IPS-15b (cell line): ENCODE measurements at regions not wholly inside any gene's neighbourhood (a gene's known extent, or its start where the extent isn't known, plus 50 kb on each side); places are given as distances from the start of the nearest gene placed in this dataset.
"Not testable (repeated sequence)": the region's sequence is repeated elsewhere in the genome, so short reads cannot be mapped to it uniquely, and the experiment has no call there.

Source experiments
- H3K27me3 ChIP-seq: one replicate; pipeline ENCODE4 v1.6.1; 2013; ENCODE audit warnings: low read length; ENCODE audit not compliant: control insufficient read depth, insufficient read depth
- H3K36me3 ChIP-seq: one replicate; pipeline ENCODE4 v1.6.1; 2013; ENCODE audit warnings: low read length; ENCODE audit not compliant: control insufficient read depth, insufficient read depth
- H3K4me1 ChIP-seq: one replicate; pipeline ENCODE4 v1.6.1; 2013; ENCODE audit warnings: mild to moderate bottlenecking, low read length; ENCODE audit not compliant: control insufficient read depth, insufficient read depth
- H3K4me3 ChIP-seq: one replicate; pipeline ENCODE4 v1.5.1; 2013; ENCODE audit warnings: low read depth, low read length
- H3K9ac ChIP-seq: one replicate; pipeline ENCODE4 v1.6.1; 2013; ENCODE audit warnings: low read depth, mild to moderate bottlenecking, low read length
- H3K9me3 ChIP-seq: one replicate; pipeline ENCODE4 v1.6.1; 2013; ENCODE audit warnings: mild to moderate bottlenecking, low read length; ENCODE audit not compliant: control insufficient read depth, insufficient read depth

GRCh38 chr6:164660781-164661180, 648.6 kb downstream of the C6orf118 start:
- Histone ChIP-seq H3K9ac (no peak overlapping the region), H3K4me1 (no peaks in the 10 kb centered on the region), H3K4me3 (no peak overlapping the region), H3K36me3 (no peaks in the 10 kb centered on the region), H3K27me3 (no peaks in the 10 kb centered on the region), H3K9me3 (no peaks in the 10 kb centered on the region)

- H3K4me3 ChIP-seq, result no peak overlapping the region
- H3K27me3 ChIP-seq, result no peaks in the 10 kb centered on the region
- H3K9me3 ChIP-seq, result no peaks in the 10 kb centered on the region
- H3K4me1 ChIP-seq, result peaks cover 2% of the 10 kb centered on the region
- H3K9ac ChIP-seq, result no peak overlapping the region
- no peaks in the 10 kb centered on the region for H3K36me3 ChIP-seq
These were observed 668.4 kb downstream of the C6orf118 start for GRCh38 chr6:164640956-164641355.

GRCh38 chr6:164628302-164628931, 681.0 kb downstream of the C6orf118 start:
- no peaks in the 10 kb centered on the region for H3K27me3 ChIP-seq
- no peaks in the 10 kb centered on the region for H3K36me3 ChIP-seq
- no peaks in the 10 kb centered on the region for H3K4me1 ChIP-seq
- H3K4me3 ChIP-seq, result no peak overlapping the region
- H3K9ac ChIP-seq, result no peak overlapping the region
- no peaks in the 10 kb centered on the region for H3K9me3 ChIP-seq

- Histone ChIP-seq H3K4me1 (no peaks in the 10 kb centered on the region), H3K36me3 (no peaks in the 10 kb centered on the region), H3K4me3 (no peak overlapping the region), H3K9me3 (no peaks in the 10 kb centered on the region), H3K27me3 (no peaks in the 10 kb centered on the region), H3K9ac (no peak overlapping the region)
These were observed 692.4 kb downstream of the C6orf118 start for GRCh38 chr6:164616917-164617524.

GRCh38 chr6:164612751-164613150, 696.7 kb downstream of the C6orf118 start:
- H3K9me3 ChIP-seq, result no peaks in the 10 kb centered on the region
- no peaks in the 10 kb centered on the region for H3K27me3 ChIP-seq
- H3K4me1 ChIP-seq, result no peaks in the 10 kb centered on the region
- H3K36me3 ChIP-seq, result no peaks in the 10 kb centered on the region
- H3K4me3 ChIP-seq, result no peak overlapping the region
- no peak overlapping the region for H3K9ac ChIP-seq

- H3K36me3 ChIP-seq, H3K4me1 ChIP-seq, H3K4me3 ChIP-seq, H3K9me3 ChIP-seq, H3K9ac ChIP-seq, H3K27me3 ChIP-seq: not testable (repeated sequence)
These were observed 698.5 kb downstream of the C6orf118 start for GRCh38 chr6:164610859-164611258.

GRCh38 chr6:164602415-164602814, 707.0 kb downstream of the C6orf118 start:
- H3K36me3 ChIP-seq, H3K4me3 ChIP-seq, H3K4me1 ChIP-seq, H3K9ac ChIP-seq, H3K9me3 ChIP-seq, H3K27me3 ChIP-seq: not testable (repeated sequence)

- no peaks in the 10 kb centered on the region for H3K36me3 ChIP-seq
- H3K27me3 ChIP-seq, result no peaks in the 10 kb centered on the region
- H3K9ac ChIP-seq, result no peak overlapping the region
- peaks cover 23% of the 10 kb centered on the region for H3K9me3 ChIP-seq
- no peaks in the 10 kb centered on the region for H3K4me1 ChIP-seq
- no peak overlapping the region for H3K4me3 ChIP-seq
These were observed 727.8 kb downstream of the C6orf118 start for GRCh38 chr6:164581563-164581962.

GRCh38 chr6:164579035-164579434, 730.4 kb downstream of the C6orf118 start:
- Histone ChIP-seq H3K4me3 (no peak overlapping the region), H3K4me1 (no peaks in the 10 kb centered on the region), H3K9ac (no peak overlapping the region), H3K36me3 (no peaks in the 10 kb centered on the region), H3K27me3 (no peaks in the 10 kb centered on the region), H3K9me3 (peaks cover 20% of the 10 kb centered on the region)

- H3K36me3 ChIP-seq, result no peaks in the 10 kb centered on the region
- peaks cover 20% of the 10 kb centered on the region for H3K9me3 ChIP-seq
- H3K9ac ChIP-seq, result no peak overlapping the region
- no peaks in the 10 kb centered on the region for H3K4me1 ChIP-seq
- H3K27me3 ChIP-seq, result no peaks in the 10 kb centered on the region
- no peak overlapping the region for H3K4me3 ChIP-seq
These were observed 730.8 kb downstream of the C6orf118 start for GRCh38 chr6:164578616-164579015.

GRCh38 chr6:164570801-164571200, 738.6 kb downstream of the C6orf118 start:
- no peaks in the 10 kb centered on the region for H3K27me3 ChIP-seq

GRCh38 chr6:164569509-164569908, 739.9 kb downstream of the C6orf118 start:
- Histone ChIP-seq H3K27me3 (no peaks in the 10 kb centered on the region), H3K9ac (no peak overlapping the region), H3K4me1 (peaks cover 5% of the 10 kb centered on the region), H3K36me3 (no peaks in the 10 kb centered on the region), H3K4me3 (no peak overlapping the region), H3K9me3 (no peaks in the 10 kb centered on the region)

More at GRCh38 chr6:164570801-164571200, 738.6 kb downstream of the C6orf118 start:
- Histone ChIP-seq H3K4me1 (peaks cover 5% of the 10 kb centered on the region), H3K4me3 (no peak overlapping the region), H3K9me3 (no peaks in the 10 kb centered on the region), H3K9ac (no peak overlapping the region), H3K36me3 (no peaks in the 10 kb centered on the region)
